ENCODE measurements at regions not wholly inside any gene's neighbourhood (a gene's known extent, or its start where the extent isn't known, plus 50 kb on each side); places are given as distances from the start of the nearest gene placed in this dataset.

DNA sequence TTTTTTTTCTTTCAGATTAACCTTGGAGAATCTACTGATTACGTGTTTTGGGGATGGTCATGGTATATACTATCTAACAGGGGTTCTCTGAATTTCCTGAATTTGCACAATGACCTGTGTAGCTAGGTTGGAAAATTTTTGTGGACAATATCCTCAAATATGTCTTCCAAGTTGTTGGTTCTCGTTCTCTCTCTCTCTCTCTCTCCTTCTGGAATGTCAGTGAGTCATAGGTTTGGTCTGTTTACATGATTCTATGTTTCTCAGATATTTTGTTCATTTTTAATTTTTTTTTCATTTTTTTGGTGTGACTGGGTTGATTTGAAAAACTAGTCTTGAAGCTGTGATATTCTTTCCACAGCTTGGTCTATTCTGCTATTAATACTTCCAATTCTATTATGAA is 604.0 kb upstream of the ANO3 start:
- ATAC-seq (no peak), DNase-seq (ENCODE audit: low spot score) (no peak)
- no peak overlapping the region for H2AFZ ChIP-seq
- no peaks in the 10 kb centered on the region for H4K20me1 ChIP-seq (replicated peaks; ENCODE audit: insufficient read depth)
- Mint-ChIP-seq H3K36me3 (ENCODE audit: low read depth) (peaks cover 21% of the 10 kb centered on the region), H3K27ac (no peak overlapping the region), H3K4me1 (no peaks in the 10 kb centered on the region), H3K4me3 (no peak overlapping the region), H3K9me3 (peaks cover 33% of the 10 kb centered on the region), H3K27me3 (ENCODE audit: insufficient read depth, low read depth, poor library complexity) (peaks cover 1% of the 10 kb centered on the region)
- H3F3A ChIP-seq (replicated peaks; ENCODE audit: low read depth) = no peaks in the 10 kb centered on the region
- no peaks in the 10 kb centered on the region for H3K27me3 ChIP-seq (ENCODE audit: insufficient read depth)
- H3K36me3 ChIP-seq (ENCODE audit: insufficient read depth) = no peaks in the 10 kb centered on the region
- no peak overlapping the region for H3K4me2 ChIP-seq
- H3K4me1 ChIP-seq (ENCODE audit: insufficient read depth) = no peaks in the 10 kb centered on the region
- 0 out of 2 replicates have a peak, but pooled peaks cover 7% of the 10 kb centered on the region for H3K9me2 ChIP-seq (ENCODE audit: insufficient read depth)
- H3K4me3 ChIP-seq = no peak overlapping the region
- TF ChIP-seq REST (IDR thresholded peaks at IDR 0.05; ENCODE audit: unreplicated experiment) (no peak), POLR2AphosphoS5 (IDR thresholded peaks at IDR 0.05; ENCODE audit: low read depth) (no peak), STAT1 (IDR thresholded peaks at IDR 0.05; ENCODE audit: unreplicated experiment) (no peak), ZNF331 (CRISPR knock-in tag; IDR thresholded peaks at IDR 0.05; ENCODE audit: low read depth) (no peak), JUNB (IDR thresholded peaks at IDR 0.05; ENCODE audit: unreplicated experiment) (no peak), EZH2 (IDR thresholded peaks at IDR 0.05; ENCODE audit: low read depth, unreplicated experiment) (no peak), ZNF114 (CRISPR knock-in tag; IDR thresholded peaks at IDR 0.05) (no peak), NANOG (IDR thresholded peaks at IDR 0.05; ENCODE audit: borderline replicate concordance) (no peak), CTCF (conservative IDR thresholded peaks at IDR 0.05; ENCODE audit: low read depth in 2 of 2) (no peak), CREB1 (CRISPR knock-in tag; IDR thresholded peaks at IDR 0.05; ENCODE audit: low read depth) (no peak), EZH2phosphoT487 (IDR thresholded peaks at IDR 0.05; ENCODE audit: unreplicated experiment) (no peak), ETS1 (IDR thresholded peaks at IDR 0.05) (no peak)
- TF ChIP-seq, protein P1, sequence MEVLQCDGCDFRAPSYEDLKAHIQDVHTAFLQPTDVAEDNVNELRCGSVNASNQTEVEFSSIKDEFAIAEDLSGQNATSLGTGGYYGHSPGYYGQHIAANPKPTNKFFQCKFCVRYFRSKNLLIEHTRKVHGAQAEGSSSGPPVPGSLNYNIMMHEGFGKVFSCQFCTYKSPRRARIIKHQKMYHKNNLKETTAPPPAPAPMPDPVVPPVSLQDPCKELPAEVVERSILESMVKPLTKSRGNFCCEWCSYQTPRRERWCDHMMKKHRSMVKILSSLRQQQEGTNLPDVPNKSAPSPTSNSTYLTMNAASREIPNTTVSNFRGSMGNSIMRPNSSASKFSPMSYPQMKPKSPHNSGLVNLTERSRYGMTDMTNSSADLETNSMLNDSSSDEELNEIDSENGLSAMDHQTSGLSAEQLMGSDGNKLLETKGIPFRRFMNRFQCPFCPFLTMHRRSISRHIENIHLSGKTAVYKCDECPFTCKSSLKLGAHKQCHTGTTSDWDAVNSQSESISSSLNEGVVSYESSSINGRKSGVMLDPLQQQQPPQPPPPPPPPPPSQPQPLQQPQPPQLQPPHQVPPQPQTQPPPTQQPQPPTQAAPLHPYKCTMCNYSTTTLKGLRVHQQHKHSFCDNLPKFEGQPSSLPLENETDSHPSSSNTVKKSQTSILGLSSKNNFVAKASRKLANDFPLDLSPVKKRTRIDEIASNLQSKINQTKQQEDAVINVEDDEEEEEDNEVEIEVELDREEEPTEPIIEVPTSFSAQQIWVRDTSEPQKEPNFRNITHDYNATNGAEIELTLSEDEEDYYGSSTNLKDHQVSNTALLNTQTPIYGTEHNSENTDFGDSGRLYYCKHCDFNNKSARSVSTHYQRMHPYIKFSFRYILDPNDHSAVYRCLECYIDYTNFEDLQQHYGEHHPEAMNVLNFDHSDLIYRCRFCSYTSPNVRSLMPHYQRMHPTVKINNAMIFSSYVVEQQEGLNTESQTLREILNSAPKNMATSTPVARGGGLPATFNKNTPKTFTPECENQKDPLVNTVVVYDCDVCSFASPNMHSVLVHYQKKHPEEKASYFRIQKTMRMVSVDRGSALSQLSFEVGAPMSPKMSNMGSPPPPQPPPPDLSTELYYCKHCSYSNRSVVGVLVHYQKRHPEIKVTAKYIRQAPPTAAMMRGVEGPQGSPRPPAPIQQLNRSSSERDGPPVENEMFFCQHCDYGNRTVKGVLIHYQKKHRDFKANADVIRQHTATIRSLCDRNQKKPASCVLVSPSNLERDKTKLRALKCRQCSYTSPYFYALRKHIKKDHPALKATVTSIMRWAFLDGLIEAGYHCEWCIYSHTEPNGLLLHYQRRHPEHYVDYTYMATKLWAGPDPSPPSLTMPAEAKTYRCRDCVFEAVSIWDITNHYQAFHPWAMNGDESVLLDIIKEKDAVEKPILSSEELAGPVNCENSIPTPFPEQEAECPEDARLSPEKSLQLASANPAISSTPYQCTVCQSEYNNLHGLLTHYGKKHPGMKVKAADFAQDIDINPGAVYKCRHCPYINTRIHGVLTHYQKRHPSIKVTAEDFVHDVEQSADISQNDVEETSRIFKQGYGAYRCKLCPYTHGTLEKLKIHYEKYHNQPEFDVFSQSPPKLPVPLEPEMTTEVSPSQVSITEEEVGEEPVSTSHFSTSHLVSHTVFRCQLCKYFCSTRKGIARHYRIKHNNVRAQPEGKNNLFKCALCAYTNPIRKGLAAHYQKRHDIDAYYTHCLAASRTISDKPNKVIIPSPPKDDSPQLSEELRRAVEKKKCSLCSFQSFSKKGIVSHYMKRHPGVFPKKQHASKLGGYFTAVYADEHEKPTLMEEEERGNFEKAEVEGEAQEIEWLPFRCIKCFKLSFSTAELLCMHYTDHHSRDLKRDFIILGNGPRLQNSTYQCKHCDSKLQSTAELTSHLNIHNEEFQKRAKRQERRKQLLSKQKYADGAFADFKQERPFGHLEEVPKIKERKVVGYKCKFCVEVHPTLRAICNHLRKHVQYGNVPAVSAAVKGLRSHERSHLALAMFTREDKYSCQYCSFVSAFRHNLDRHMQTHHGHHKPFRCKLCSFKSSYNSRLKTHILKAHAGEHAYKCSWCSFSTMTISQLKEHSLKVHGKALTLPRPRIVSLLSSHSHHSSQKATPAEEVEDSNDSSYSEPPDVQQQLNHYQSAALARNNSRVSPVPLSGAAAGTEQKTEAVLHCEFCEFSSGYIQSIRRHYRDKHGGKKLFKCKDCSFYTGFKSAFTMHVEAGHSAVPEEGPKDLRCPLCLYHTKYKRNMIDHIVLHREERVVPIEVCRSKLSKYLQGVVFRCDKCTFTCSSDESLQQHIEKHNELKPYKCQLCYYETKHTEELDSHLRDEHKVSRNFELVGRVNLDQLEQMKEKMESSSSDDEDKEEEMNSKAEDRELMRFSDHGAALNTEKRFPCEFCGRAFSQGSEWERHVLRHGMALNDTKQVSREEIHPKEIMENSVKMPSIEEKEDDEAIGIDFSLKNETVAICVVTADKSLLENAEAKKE (CRISPR knock-in tag; IDR thresholded peaks at IDR 0.05) = no peak
- no peaks in the 10 kb centered on the region for H3K79me2 ChIP-seq (replicated peaks; ENCODE audit: insufficient read depth)
- H3K27ac ChIP-seq (ENCODE audit: low read depth) = no peak overlapping the region

All from GM23338 (cell line).